GM12892 (cell line): ENCODE measurements at regions not wholly inside any gene's neighbourhood (a gene's known extent, or its start where the extent isn't known, plus 50 kb on each side); places are given as distances from the start of the nearest gene placed in this dataset.

Experiments
- DNase-seq: peaks from one replicate; pipeline ENCODE4 v3.0.0; 2011; ENCODE audit not compliant: insufficient read length
- FAIRE-seq: peaks from 2 replicates; lab custom pipeline; 2011; peaks lifted over from hg19 to GRCh38; lab: Jason Lieb, UNC
- POLR2A ChIP-seq: IDR thresholded peaks from 2 replicates; pipeline ENCODE4 v1.6.1; 2011; ENCODE audit warnings: low read depth, low read length, control low read depth
- POLR2AphosphoS5 ChIP-seq: IDR thresholded peaks from 2 replicates; pipeline ENCODE4 v1.6.1; 2011; ENCODE audit warnings: low read depth, low read length, control low read depth
- TAF1 ChIP-seq: IDR thresholded peaks from 2 replicates; pipeline ENCODE4 v1.6.1; 2011; ENCODE audit warnings: low read depth, mild to moderate bottlenecking, control low read depth, low read length, borderline replicate concordance

DNA sequence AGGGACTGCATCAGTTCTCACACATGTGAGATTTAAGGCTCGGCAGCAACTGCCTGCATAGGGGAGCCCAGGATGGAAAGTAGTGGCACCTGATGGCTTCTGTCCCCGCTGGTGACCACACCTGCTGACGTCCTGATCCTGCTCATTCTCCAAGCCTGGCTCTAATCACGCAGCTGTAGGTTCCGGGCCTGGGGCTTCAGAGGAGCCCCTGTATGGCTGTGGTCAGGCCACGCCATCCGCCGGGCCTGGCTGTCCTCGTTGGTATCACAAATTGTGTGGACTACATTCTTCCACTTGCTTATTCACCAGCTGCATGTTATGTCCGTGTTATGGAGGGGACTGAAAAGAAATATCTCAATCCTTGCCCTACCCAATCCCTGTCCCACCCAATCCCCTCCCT, 580.0 kb downstream of the TBC1D22A start:
- DNase-seq (no peak), FAIRE-seq (no peak)
- TF ChIP-seq TAF1 (no peak), POLR2AphosphoS5 (no peak), POLR2A (no peak)

GRCh38 chr22:47341464-47341863, 579.0 kb downstream of the TBC1D22A start:
- FAIRE-seq (no peak), DNase-seq (no peak)
- TF ChIP-seq TAF1 (no peak), POLR2AphosphoS5 (no peak), POLR2A (no peak)

DNA sequence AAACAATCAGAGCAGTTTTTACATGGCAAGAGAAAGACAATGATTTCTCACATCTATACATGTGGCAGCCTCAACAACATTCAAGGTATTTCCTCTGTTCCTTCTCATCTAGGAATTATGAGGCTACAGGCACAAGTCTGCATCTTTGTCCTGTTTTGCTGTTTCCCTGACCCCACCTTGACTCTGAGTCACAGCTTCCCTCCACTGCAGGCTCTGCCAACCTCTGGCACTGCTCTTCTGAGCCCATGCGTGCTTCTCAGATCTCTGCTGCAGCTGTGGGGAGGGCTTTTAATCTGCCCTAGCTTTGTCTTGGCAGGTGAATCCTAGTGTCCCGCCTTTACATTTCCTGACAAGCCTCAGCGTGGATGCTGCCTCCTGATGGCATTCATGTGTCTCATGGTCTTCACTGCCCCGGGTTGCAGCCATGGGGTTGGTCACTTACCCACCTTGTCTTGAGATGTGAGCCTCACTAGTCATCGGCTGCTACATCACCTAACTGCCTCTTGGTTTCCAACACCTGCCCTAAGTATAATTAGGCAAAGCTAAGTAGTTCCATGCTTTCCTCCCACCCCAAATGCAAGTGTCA, 578.5 kb downstream of the TBC1D22A start:
- no peak for FAIRE-seq
- TF ChIP-seq POLR2AphosphoS5 (no peak), TAF1 (no peak), POLR2A (no peak)
- DNase-seq = no peak

DNA sequence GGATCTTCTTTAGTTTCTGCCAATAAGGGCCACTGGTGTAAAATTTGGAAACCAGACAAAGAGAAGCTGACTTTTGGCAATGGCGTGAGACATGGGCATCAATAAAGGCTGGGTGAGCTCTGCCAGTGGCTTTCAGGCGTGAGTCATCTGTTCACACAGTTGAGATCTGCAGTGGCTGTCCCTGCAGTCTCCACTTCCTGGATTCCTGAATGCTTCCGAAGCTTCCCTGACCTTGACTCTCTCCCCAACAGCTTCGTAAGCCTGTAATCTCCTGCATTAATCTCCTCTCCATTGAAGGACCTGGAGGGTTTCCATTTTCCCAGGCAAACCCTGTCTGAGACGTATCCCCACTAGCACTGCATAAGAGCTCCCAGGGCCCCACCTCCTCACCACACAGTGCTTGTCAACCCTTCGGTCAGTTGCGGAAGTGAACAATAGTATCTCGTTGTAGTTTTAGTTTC, 574.7 kb downstream of the TBC1D22A start:
- no peak for FAIRE-seq
- no peak for DNase-seq
- no peak for TF ChIP-seq POLR2A
- no peak for TF ChIP-seq POLR2AphosphoS5
- TF ChIP-seq TAF1 = no peak

DNA sequence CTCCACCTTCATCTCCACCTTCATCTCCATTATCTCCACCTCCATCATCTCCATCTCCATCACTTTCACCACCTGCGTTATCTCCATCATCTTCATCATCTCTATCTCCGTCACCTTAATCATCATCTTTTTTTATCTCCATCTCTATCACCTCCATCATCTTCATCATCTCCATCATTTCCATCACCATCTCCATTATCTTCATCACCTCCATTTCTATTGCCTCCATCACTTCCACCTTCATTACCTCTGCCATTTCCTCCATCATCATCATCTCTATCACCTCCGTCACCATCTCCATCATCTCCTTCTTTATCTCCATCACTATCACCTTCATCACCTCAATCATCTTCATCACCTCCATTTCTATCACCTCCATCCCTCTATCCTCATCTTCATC, 573.5 kb downstream of the TBC1D22A start:
- no peak for FAIRE-seq
- DNase-seq = no peak
- TF ChIP-seq TAF1 (no peak), POLR2AphosphoS5 (no peak), POLR2A (no peak)

GRCh38 chr22:47335460-47335859, 573.0 kb downstream of the TBC1D22A start:
- DNase-seq (no peak), FAIRE-seq (no peak)
- TF ChIP-seq POLR2A = no peak
- no peak for TF ChIP-seq TAF1
- no peak for TF ChIP-seq POLR2AphosphoS5

GRCh38 chr22:47334601-47335000, 572.2 kb downstream of the TBC1D22A start:
- no peak for TF ChIP-seq POLR2AphosphoS5
- no peak for TF ChIP-seq POLR2A
- no peak for TF ChIP-seq TAF1
- FAIRE-seq = no peak
- DNase-seq = no peak

DNA sequence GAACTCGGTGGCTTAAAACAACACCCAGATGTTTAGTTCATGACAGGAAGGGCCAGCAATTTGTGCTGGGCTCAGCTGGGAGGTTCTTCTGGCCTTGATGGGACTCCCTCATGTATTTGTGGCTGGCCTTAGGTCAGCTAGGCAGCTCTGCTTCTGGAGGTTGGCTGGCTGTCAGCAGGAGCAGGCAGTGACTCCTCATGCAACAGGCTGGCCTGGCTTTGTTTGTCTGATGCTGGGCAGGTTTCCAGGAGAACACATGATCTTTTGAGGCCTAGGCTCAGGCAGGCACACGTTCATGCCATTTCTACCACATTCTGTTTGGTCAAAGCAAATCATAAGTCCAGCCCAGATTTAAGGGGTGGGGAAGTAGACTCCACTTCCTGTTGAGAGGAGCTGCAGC, 571.2 kb downstream of the TBC1D22A start:
- FAIRE-seq (no peak), DNase-seq (no peak)
- TF ChIP-seq POLR2AphosphoS5 (no peak), POLR2A (no peak), TAF1 (no peak)

DNA sequence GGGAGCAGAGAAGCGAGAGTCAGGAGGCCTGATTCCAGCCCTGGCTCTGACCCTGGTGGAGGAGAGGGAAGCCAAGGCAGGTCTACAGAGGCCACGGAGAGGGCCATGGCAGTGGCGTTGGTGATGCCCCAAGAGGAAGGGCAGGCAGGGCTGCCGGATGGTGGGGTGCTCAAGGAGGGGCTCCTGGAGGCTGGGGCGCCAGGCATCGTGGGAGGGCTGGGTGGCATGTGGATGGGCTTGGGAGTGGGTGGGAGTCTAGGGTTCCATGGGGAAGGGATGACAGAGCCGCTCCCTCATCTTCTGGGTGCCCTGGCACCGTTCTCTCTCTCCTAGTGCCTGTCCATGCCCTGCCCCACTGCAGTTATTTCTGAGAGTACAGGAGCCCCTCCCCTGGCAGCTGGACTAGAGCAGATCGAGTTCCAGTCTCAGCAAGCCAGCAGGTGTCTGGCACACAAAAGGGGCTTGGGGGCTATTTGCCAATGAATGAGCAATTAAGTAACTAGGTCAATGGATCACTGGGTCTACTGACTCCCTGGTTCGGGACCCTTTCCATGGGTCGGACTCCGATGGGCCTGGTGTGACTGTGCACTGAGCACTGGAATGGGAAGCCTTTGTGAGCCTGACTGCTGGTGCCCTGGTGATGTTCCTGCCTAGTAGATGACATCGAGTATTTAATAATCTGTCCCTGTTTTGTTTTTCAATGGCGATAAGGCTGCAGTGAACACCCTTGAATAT, 570.0 kb downstream of the TBC1D22A start:
- FAIRE-seq (no peak), DNase-seq (no peak)
- no peak for TF ChIP-seq POLR2A
- TF ChIP-seq TAF1 = no peak
- TF ChIP-seq POLR2AphosphoS5 = no peak

DNA sequence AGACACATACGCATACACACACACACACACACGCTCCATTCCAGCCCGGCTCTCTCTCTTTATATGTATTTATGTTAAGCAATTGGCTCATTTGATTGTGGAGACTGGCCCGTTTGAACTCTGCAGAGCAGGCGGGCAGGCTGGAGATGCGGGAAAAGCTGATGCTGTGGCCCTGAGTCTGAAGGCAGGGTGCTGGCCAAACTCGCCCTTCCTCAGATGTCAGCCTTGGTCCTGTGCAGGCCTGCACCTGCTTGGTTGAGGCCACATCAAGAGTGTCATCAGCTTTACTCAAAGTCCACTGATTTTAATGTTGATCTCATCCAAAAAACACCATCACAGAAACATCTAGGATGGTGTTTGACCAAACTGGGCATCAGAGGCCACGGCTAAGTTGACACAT, 569.3 kb downstream of the TBC1D22A start:
- TF ChIP-seq POLR2AphosphoS5 (no peak), TAF1 (no peak)
- DNase-seq = no peak
- no peak for FAIRE-seq

- no peak for FAIRE-seq
- TF ChIP-seq POLR2A (no peak), TAF1 (no peak), POLR2AphosphoS5 (no peak)
These were observed 567.5 kb downstream of the TBC1D22A start for GRCh38 chr22:47329727-47330650.

More at GRCh38 chr22:47329727-47330650, 567.5 kb downstream of the TBC1D22A start:
- no peak for DNase-seq
